ENCODE measurements at regions not wholly inside any gene's neighbourhood (a gene's known extent, or its start where the extent isn't known, plus 50 kb on each side); places are given as distances from the start of the nearest gene placed in this dataset.

DNA sequence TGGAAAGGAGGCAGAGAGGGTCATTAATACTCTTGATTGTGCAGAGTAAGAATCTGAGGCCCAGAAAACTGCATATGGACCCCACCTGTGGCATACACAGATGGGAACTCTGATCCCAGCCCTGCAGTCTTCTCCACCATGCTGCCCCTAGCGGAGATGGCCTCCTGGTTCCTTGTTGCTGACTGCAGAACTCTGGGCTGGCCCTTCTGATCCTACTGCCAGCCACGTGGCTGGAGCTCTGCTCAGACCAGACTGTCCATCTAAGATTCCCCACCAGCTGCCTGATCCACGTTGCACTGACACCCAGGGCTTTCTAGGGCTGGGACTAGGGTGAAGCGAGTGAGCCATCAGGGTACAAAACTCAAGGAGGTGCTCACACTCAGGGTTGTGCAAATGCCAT, 245.7 kb upstream of the NR4A3 start:
- TF ChIP-seq, protein P1, sequence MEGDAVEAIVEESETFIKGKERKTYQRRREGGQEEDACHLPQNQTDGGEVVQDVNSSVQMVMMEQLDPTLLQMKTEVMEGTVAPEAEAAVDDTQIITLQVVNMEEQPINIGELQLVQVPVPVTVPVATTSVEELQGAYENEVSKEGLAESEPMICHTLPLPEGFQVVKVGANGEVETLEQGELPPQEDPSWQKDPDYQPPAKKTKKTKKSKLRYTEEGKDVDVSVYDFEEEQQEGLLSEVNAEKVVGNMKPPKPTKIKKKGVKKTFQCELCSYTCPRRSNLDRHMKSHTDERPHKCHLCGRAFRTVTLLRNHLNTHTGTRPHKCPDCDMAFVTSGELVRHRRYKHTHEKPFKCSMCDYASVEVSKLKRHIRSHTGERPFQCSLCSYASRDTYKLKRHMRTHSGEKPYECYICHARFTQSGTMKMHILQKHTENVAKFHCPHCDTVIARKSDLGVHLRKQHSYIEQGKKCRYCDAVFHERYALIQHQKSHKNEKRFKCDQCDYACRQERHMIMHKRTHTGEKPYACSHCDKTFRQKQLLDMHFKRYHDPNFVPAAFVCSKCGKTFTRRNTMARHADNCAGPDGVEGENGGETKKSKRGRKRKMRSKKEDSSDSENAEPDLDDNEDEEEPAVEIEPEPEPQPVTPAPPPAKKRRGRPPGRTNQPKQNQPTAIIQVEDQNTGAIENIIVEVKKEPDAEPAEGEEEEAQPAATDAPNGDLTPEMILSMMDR (IDR thresholded peaks at IDR 0.05): no peak
- intact Hi-C loops (cut with DNase I; ENCODE audit: low total_unique reads): no loop called here
- Histone ChIP-seq H3K9me3 (no peaks in the 10 kb centered on the region), H3K4me3 (no peak overlapping the region), H3K36me3 (no peaks in the 10 kb centered on the region), H3K27ac (no peak overlapping the region), H3K4me1 (peaks cover 0 to 13% (median 5%) of the 10 kb centered on the region in 4 donors), H3K27me3 (no peaks in the 10 kb centered on the region)
- DNase-seq: no peak

DNA sequence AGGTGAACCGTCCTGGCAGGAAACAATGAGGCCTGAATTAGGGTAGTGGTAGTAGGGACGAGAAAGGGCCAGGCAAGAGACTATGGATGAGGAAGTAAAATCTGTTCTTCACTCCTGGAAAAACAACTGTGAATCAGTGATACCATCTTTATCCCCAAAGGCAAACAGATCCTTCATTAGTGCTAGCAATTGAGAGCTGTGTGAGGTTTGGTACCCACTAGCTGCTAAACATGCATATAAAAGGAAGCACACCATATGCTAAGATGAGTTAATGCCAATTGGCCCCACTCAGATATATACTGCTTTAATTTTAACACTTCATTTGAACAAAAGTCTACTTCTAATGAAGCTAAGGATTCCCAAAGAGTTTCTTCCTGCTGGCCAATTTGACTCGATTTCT, 244.8 kb upstream of the NR4A3 start:
- no peaks in the 10 kb centered on the region for H3K27me3 ChIP-seq
- intact Hi-C loops (cut with DNase I; ENCODE audit: low total_unique reads): no loop called here
- peaks cover 0 to 13% (median 5%) of the 10 kb centered on the region in 4 donors for H3K4me1 ChIP-seq
- no peak overlapping the region for H3K27ac ChIP-seq
- H3K36me3 ChIP-seq: no peaks in the 10 kb centered on the region
- no peaks in the 10 kb centered on the region for H3K9me3 ChIP-seq
- DNase-seq: no peak
- no peak overlapping the region for H3K4me3 ChIP-seq
- TF ChIP-seq, protein P1 (IDR thresholded peaks at IDR 0.05): no peak

DNA sequence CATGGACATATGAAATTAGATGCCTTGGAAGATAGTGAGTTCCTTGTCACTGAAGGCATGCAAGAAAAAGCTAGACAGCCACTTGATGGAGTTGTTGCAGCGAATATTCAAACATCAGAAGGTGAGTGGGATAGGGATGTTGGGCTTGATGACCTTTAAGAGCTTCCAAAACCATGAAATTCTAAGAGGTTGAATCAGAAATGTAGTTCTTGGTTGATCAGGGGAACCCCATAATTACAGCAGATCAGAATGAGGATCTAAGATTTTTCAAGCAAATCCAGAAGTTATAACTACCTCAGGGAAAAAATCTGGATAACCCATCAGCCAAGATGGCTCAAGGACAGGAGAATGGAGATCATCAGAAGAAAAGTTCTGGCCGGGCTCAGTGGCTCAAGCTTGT, 244.3 kb upstream of the NR4A3 start:
- peaks cover 0 to 11% (median 3%) of the 10 kb centered on the region in 4 donors for H3K4me1 ChIP-seq
- intact Hi-C loops (cut with DNase I; ENCODE audit: low total_unique reads): no loop called here
- TF ChIP-seq, protein P1 (IDR thresholded peaks at IDR 0.05): no peak
- no peaks in the 10 kb centered on the region for H3K27me3 ChIP-seq
- no peaks in the 10 kb centered on the region for H3K36me3 ChIP-seq
- H3K9me3 ChIP-seq: no peaks in the 10 kb centered on the region
- no peak overlapping the region for H3K27ac ChIP-seq
- no peak overlapping the region for H3K4me3 ChIP-seq
- DNase-seq: no peak

DNA sequence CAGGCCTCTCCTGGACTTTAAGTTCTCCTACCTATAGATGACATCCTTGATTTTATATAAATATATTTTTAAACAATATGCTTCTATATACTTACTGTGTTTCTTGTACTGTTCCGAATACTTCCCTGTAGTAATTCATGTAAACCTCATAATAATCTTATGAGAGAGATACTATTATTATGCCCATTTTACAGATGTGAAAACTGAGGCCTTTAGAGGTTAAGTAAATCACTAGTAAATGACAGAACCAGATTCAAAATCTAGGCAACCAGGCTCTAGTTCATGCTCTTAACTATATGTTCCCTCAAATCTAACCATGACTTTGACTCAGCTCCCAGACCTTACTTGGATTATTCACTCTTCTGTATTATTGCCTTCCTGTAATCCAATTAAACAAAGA, 243.0 kb upstream of the NR4A3 start:
- intact Hi-C loops (cut with DNase I; ENCODE audit: low total_unique reads): no loop called here
- H3K27ac ChIP-seq: no peak overlapping the region
- H3K36me3 ChIP-seq: no peaks in the 10 kb centered on the region
- TF ChIP-seq, protein P1 (IDR thresholded peaks at IDR 0.05): no peak
- H3K9me3 ChIP-seq: no peaks in the 10 kb centered on the region
- H3K4me1 ChIP-seq: no peaks in the 10 kb centered on the region
- H3K27me3 ChIP-seq: no peaks in the 10 kb centered on the region
- H3K4me3 ChIP-seq: no peak overlapping the region
- no peak for DNase-seq

DNA sequence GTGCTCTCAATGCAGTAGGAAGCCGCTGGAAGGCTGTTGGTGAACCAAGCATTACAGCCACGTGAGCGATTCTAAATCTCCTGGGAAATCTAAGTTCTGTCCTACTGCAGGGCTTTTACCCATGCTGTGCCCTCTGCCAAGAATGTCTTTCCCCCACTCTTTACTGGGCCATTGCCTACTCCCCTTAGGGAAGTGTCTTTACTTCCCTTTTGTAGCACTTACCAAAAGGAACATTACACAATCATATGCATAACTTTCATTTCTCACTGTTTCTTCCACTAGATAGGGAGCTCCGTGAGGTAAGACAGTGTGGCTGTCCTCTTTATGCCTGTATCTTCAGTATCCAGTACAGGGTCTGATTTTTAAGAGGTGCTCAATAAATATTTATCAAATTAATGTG, 241.7 kb upstream of the NR4A3 start:
- DNase-seq: no peak
- Histone ChIP-seq H3K36me3 (no peaks in the 10 kb centered on the region), H3K27me3 (no peaks in the 10 kb centered on the region), H3K4me3 (no peak overlapping the region), H3K27ac (no peak overlapping the region), H3K4me1 (no peaks in the 10 kb centered on the region), H3K9me3 (no peaks in the 10 kb centered on the region)
- intact Hi-C loops (cut with DNase I; ENCODE audit: low total_unique reads): no loop called here
- TF ChIP-seq, protein P1 (IDR thresholded peaks at IDR 0.05): no peak

DNA sequence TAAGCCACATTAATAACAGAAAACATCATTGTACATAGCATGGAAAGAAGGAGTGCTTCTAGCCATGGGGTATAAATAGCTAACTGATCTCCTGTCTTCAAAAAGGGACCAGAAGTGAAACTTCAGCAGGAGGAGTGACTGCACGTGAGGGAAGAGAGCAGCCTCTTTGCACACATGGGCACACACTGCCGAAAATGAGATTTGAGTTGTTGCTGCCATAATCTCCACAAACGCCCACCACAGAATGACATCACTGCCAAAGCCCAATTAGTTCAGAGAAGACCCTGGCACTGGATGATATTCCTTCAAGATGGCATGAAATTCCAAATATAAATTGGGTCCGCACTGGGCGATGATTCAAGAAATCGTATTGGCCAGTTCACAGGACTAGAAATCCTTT, 238.9 kb upstream of the NR4A3 start:
- Histone ChIP-seq H3K4me1 (no peaks in the 10 kb centered on the region), H3K27me3 (no peaks in the 10 kb centered on the region), H3K27ac (no peak overlapping the region), H3K36me3 (no peaks in the 10 kb centered on the region), H3K9me3 (no peaks in the 10 kb centered on the region), H3K4me3 (no peak overlapping the region)
- DNase-seq: no peak
- TF ChIP-seq, protein P1 (IDR thresholded peaks at IDR 0.05): no peak
- intact Hi-C loops (cut with DNase I; ENCODE audit: low total_unique reads): no loop called here

Data from tibial artery (tissue), 4 donors.